Epithelial cell of proximal tubule (primary cell): ENCODE measurements at regions not wholly inside any gene's neighbourhood (a gene's known extent, or its start where the extent isn't known, plus 50 kb on each side); places are given as distances from the start of the nearest gene placed in this dataset.
"Not testable (repeated sequence)": the region's sequence is repeated elsewhere in the genome, so short reads cannot be mapped to it uniquely, and the experiment has no call there.

ENCODE experiments used
- DNase-seq: peaks from one replicate; pipeline ENCODE4 v3.0.0-alpha.2; 2011; ENCODE audit warnings: low read depth
- H3K4me3 ChIP-seq: 2 replicates; pipeline ENCODE4 v1.5.1; 2011; ENCODE audit warnings: low read depth, mild to moderate bottlenecking, low read length
- TF ChIP-seq, protein P1 (sequence below): conservative IDR thresholded peaks from 2 replicates; pipeline ENCODE4 v1.5.1; 2012; ENCODE audit warnings: low read depth, mild to moderate bottlenecking, low read length

DNA sequence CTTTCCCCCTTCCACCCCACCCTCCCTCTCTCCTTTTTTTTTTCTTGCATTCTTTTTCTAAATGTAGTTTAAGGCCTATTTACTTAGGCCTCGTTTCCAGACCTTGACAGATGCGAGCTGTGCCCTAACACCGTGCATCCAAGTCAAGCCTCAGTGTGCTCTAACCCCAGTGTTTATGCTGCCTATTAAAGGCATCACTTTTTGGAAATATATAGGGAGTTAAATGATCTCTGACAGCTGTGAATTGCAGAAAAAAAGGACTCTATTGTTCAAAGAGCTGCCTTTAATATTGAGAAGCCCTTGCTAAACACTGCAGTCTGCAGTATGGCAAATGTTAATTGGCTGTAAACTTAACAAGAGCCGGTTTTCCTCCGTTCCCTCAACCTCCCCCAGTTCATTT, 270.4 kb upstream of the TUT7 start:
- no peak overlapping the region for H3K4me3 ChIP-seq
- TF ChIP-seq, protein P1, sequence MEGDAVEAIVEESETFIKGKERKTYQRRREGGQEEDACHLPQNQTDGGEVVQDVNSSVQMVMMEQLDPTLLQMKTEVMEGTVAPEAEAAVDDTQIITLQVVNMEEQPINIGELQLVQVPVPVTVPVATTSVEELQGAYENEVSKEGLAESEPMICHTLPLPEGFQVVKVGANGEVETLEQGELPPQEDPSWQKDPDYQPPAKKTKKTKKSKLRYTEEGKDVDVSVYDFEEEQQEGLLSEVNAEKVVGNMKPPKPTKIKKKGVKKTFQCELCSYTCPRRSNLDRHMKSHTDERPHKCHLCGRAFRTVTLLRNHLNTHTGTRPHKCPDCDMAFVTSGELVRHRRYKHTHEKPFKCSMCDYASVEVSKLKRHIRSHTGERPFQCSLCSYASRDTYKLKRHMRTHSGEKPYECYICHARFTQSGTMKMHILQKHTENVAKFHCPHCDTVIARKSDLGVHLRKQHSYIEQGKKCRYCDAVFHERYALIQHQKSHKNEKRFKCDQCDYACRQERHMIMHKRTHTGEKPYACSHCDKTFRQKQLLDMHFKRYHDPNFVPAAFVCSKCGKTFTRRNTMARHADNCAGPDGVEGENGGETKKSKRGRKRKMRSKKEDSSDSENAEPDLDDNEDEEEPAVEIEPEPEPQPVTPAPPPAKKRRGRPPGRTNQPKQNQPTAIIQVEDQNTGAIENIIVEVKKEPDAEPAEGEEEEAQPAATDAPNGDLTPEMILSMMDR = no peak
- no peak for DNase-seq

DNA sequence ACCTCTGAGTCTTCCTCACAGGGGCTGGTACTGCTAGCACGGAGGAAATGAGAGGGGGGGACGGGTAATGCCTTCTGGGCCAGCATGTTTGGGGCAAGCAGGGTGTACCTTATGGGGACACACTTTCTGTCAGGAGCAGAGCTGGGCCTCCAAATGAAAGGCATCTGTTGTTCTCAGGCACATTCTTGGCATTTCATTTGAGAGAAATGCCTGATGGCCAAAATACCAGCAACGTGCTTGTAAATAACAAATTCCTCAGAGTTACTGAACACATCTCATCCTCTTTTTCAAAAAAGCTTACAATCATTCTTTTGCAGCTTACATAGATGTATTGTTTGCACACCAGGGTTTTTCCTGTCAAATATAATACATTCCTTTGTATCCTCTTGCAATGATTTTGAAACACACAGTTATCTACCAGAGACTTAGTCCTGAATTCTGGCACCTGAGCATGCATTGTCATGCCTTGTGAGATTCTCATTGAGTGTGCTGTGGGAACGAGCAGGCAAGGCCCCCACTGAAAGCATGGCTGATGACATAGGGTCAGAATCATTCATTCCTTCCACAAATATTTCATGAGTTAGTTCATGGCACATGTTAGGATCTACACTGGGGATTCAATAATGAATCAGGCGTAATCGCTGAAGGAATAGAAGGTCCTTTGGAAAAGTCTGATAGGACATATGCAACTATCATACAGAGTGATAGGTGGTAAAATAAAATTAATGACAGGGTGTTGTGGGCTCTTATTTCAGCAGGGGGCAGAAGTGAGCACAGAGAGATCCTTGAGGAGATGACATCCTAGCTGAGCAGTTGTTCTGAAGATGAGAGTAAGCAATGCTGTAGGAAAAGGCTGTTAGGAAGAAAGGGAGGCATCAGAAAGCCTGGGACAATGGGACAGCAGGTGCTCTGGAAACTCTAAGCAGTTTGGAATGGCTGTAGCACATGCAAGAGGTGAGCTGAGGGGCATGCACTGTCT, 260.9 kb upstream of the TUT7 start:
- DNase-seq = no peak
- TF ChIP-seq, protein P1 = peak; percentile 69

DNA sequence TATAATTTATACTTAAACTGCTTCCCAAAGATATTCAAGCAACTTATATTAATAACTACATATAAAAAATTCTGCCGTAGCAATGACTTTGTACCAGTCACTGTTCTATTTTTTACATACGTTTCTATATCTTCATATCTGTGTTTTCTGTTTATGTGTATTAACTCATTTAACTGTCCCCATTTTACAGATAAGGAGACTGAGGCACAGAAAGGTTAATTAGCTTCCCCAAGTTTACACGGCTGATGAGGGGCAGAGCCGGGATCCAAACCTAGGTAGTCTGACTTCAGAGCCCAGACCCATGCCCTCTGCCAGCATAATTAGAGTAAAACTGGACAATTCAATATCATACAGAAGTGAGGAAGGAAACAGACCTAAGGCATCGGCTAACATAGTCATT, 259.7 kb upstream of the TUT7 start:
- H3K4me3 ChIP-seq = no peak overlapping the region
- TF ChIP-seq, protein P1 = no peak
- no peak for DNase-seq

More for the DNA sequence above, 260.9 kb upstream of the TUT7 start:
- no peak overlapping the region for H3K4me3 ChIP-seq

DNA sequence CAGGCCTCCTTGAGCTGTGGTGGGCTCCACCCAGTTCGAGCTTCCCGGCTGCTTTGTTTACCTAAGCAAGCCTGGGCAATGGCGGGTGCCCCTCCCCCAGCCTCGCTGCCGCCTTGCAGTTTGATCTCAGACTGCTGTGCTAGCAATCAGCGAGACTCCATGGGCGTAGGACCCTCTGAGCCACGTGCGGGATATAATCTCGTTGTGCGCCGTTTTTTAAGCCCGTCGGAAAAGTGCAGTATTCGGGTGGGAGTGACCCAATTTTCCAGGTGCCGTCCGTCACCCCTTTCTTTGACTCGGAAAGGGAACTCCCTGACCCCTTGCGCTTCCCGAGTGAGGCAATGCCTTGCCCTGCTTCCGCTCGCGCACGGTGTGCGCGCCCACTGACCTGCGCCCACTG, 257.3 kb upstream of the TUT7 start:
- DNase-seq, H3K4me3 ChIP-seq: not testable (repeated sequence)

DNA sequence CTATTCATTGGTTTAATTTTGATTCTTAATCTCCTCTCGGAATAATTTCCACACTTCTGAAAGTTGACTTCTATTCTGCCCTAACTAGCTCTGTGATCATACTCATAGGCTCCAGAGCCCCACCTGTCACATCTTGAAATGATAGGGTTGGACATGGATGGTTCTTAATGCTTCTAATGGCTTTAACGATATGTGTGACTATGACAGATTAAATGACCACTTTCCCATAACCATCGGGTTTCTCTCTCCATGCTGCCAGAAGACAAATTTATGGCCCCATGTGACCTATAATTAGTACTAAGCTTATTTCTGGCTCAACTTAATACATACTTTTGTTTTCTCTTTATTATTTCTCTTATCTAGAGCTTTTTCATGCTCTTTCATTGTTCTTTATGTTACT, 251.1 kb upstream of the TUT7 start:
- TF ChIP-seq, protein P1 = no peak
- no peak for DNase-seq
- no peak overlapping the region for H3K4me3 ChIP-seq

DNA sequence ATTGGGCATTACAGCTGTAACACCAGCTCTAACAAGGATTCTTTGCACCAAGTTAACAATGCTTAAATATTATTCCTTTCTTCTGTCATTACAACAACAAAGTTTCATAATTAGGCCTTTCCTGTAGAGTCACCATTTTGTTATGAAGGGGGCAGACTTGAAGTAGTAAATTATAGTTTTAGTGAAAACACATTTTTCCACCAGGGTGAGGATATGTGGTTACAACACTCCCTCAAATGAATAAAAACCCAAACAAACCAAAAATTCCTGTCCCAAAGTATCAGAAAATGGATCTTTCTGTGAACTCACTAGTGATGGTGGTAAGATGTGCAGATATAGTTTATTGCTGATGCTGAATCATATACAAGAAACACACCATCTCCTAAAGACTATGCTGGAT, 250.5 kb upstream of the TUT7 start:
- no peak for DNase-seq
- no peak overlapping the region for H3K4me3 ChIP-seq
- TF ChIP-seq, protein P1 = no peak

DNA sequence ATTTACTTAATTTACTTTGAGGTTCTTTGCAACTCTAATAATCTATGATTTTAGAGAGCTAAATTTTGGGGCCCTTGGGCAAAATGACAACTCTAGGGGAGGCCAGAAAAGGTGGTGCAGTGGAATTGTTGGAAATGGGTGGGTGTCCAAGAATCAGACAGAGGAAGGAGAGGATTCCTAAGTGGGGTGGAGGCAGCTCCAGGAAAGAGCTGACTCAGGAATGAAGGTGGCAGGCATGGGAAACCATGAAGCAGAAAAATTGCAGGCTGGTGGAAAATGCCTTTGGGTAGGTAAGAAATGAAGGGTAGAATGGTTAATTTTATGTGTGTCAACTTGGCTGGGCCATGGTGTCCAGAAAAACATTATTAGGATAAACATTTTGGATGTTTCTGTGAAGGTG, 248.5 kb upstream of the TUT7 start:
- H3K4me3 ChIP-seq = no peak overlapping the region
- TF ChIP-seq, protein P1 = no peak
- DNase-seq = no peak
